GM06990 (cell line): ENCODE measurements at regions not wholly inside any gene's neighbourhood (a gene's known extent, or its start where the extent isn't known, plus 50 kb on each side); places are given as distances from the start of the nearest gene placed in this dataset.

Experiments
- DNase-seq: peaks from one replicate; pipeline ENCODE4 v3.0.0-alpha.2; 2011; ENCODE audit not compliant: insufficient read length; ENCODE audit errors: extremely low read depth
- H3K27me3 ChIP-seq: replicated peaks from 2 replicates; pipeline ENCODE4 v1.6.0; 2011; ENCODE audit warnings: low read length; ENCODE audit not compliant: control insufficient read depth, insufficient read depth
- H3K36me3 ChIP-seq: 2 replicates; pipeline ENCODE4 v1.5.1; 2011; ENCODE audit warnings: low read length; ENCODE audit not compliant: control insufficient read depth, insufficient read depth
- H3K4me3 ChIP-seq: replicated peaks from 2 replicates; pipeline ENCODE4 v1.5.1; 2011; ENCODE audit warnings: low read depth, mild to moderate bottlenecking, control low read depth, low read length
- CTCF ChIP-seq: IDR thresholded peaks from 2 replicates; pipeline ENCODE4 v1.5.1; 2011; ENCODE audit warnings: low read length, control low read depth, mild to moderate bottlenecking, inconsistent platforms; ENCODE audit not compliant: insufficient read depth, poor library complexity, severe bottlenecking

DNA sequence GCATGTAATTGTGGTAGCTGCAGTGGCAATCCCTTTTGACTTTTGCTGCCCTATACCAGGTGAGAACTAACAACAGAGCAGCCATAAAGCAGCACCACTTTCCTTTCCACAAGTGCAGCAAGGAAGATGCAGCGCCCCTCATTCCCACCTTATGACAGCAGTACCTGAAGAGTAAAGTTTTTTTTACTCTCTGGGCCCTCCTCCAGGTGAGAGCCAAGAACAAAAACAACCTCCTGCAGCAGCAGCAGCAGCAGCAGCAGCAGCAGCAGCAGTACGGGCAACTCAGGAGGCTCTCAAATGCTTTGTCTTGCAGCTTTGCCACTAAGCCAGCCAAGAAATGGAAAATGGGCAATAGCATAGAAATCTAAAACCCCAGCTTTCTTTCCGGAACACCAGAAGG lies 397.5 kb downstream of the FIGN start:
- no peak for DNase-seq
- H3K4me3 ChIP-seq = no peak overlapping the region
- H3K27me3 ChIP-seq = no peaks in the 10 kb centered on the region
- H3K36me3 ChIP-seq = no peaks in the 10 kb centered on the region
- no peak for TF ChIP-seq CTCF

GRCh38 chr2:163324677-163325076 lies 411.1 kb downstream of the FIGN start:
- Histone ChIP-seq H3K36me3 (no peaks in the 10 kb centered on the region), H3K27me3 (no peaks in the 10 kb centered on the region), H3K4me3 (no peak overlapping the region)
- DNase-seq = no peak
- TF ChIP-seq CTCF = no peak

- no peak overlapping the region for H3K4me3 ChIP-seq
- no peak for DNase-seq
- H3K27me3 ChIP-seq = no peaks in the 10 kb centered on the region
- no peaks in the 10 kb centered on the region for H3K36me3 ChIP-seq
- TF ChIP-seq CTCF = no peak
These were observed 416.8 kb downstream of the FIGN start for GRCh38 chr2:163319006-163319405.

- no peak for DNase-seq
- Histone ChIP-seq H3K36me3 (no peaks in the 10 kb centered on the region), H3K4me3 (no peak overlapping the region), H3K27me3 (no peaks in the 10 kb centered on the region)
- no peak for TF ChIP-seq CTCF
These were observed 421.1 kb downstream of the FIGN start for GRCh38 chr2:163314712-163315111.

GRCh38 chr2:163312713-163313112 lies 423.1 kb downstream of the FIGN start:
- no peak for TF ChIP-seq CTCF
- no peak for DNase-seq
- no peak overlapping the region for H3K4me3 ChIP-seq
- H3K27me3 ChIP-seq = no peaks in the 10 kb centered on the region
- H3K36me3 ChIP-seq = no peaks in the 10 kb centered on the region

GRCh38 chr2:163306647-163307046 lies 429.2 kb downstream of the FIGN start:
- Histone ChIP-seq H3K27me3 (no peaks in the 10 kb centered on the region; the same call in 1 of the 2 replicates), H3K4me3 (no peak overlapping the region), H3K36me3 (no peaks in the 10 kb centered on the region)
- DNase-seq = no peak
- TF ChIP-seq CTCF = no peak
